Sigmoid colon (tissue), 4 donors: ENCODE measurements at regions not wholly inside any gene's neighbourhood (a gene's known extent, or its start where the extent isn't known, plus 50 kb on each side); places are given as distances from the start of the nearest gene placed in this dataset.

ENCODE experiments used
- EP300 ChIP-seq, 4 donors: sonication (generic); formaldehyde crosslinking; IDR thresholded peaks; one replicate each; pipeline ENCODE4 v1.6.1; 2017; ENCODE audit warnings: antibody characterized with exemption in 4 of 4
- TF ChIP-seq, protein P1 (sequence below), 4 experiments: fragments of 450-650 bp in 3 of 4; fragments of 200-600 bp in 1 of 4; IDR thresholded peaks; one replicate each; pipeline ENCODE4 v1.5.1; 2016 to 2019; ENCODE audit warnings: antibody characterized with exemption in 4 of 4, mild to moderate bottlenecking in 3 of 4, moderate library complexity in 2 of 4

DNA sequence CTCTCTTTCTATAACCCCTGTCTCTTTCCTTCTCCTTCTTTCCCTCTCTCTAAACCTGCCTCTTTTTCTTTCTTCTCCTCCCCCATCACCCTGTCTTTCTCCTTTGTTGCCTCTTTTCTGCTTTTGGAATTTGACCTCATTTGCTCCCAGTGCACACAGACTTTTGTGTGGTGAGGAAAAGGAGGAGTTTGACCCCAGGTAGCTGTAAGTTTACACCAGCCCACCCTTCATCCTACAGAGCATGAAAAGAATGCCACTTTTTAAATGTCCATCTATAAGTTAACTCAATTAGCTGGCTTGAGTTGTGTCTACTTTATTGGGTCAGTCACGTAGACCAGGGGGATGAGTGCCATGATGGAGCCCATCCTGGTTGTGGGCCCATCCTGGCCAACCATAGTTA lies 146.8 kb upstream of the SLC38A2 start:
- TF ChIP-seq, protein P1, sequence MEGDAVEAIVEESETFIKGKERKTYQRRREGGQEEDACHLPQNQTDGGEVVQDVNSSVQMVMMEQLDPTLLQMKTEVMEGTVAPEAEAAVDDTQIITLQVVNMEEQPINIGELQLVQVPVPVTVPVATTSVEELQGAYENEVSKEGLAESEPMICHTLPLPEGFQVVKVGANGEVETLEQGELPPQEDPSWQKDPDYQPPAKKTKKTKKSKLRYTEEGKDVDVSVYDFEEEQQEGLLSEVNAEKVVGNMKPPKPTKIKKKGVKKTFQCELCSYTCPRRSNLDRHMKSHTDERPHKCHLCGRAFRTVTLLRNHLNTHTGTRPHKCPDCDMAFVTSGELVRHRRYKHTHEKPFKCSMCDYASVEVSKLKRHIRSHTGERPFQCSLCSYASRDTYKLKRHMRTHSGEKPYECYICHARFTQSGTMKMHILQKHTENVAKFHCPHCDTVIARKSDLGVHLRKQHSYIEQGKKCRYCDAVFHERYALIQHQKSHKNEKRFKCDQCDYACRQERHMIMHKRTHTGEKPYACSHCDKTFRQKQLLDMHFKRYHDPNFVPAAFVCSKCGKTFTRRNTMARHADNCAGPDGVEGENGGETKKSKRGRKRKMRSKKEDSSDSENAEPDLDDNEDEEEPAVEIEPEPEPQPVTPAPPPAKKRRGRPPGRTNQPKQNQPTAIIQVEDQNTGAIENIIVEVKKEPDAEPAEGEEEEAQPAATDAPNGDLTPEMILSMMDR (IDR thresholded peaks at IDR 0.05): no peak
- no peak for TF ChIP-seq EP300 (IDR thresholded peaks at IDR 0.05)
